Spinal cord (tissue), 9 donors: ENCODE measurements at regions not wholly inside any gene's neighbourhood (a gene's known extent, or its start where the extent isn't known, plus 50 kb on each side); places are given as distances from the start of the nearest gene placed in this dataset.
"Not testable (repeated sequence)": the region's sequence is repeated elsewhere in the genome, so short reads cannot be mapped to it uniquely, and the experiment has no call there.

ENCODE experiments used
- DNase-seq, 6 donors: peaks; one replicate each; pipeline versions ENCODE4 v3.0.0 to v3.0.0-alpha.2; 2013 to 2015; ENCODE audit warnings: low spot score in 6 of 6, low read depth in 4 of 6
- H3K27ac ChIP-seq: one replicate; pipeline ENCODE4 v1.5.1; 2013; ENCODE audit warnings: low read depth, low read length, control low read depth
- H3K27me3 ChIP-seq: one replicate; pipeline ENCODE4 v1.6.1; 2013; ENCODE audit warnings: low read length; ENCODE audit not compliant: control insufficient read depth, insufficient read depth
- H3K36me3 ChIP-seq: one replicate; pipeline ENCODE4 v1.6.1; 2013; ENCODE audit warnings: low read length; ENCODE audit not compliant: control insufficient read depth, insufficient read depth
- H3K4me1 ChIP-seq: one replicate; pipeline ENCODE4 v1.6.1; 2013; ENCODE audit warnings: low read length; ENCODE audit not compliant: control insufficient read depth, insufficient read depth
- H3K4me3 ChIP-seq: one replicate; pipeline ENCODE4 v1.5.1; 2013; ENCODE audit warnings: low read depth, low read length, control low read depth
- H3K9me3 ChIP-seq: one replicate; pipeline ENCODE4 v1.6.1; 2013; ENCODE audit warnings: low read length; ENCODE audit not compliant: control insufficient read depth, insufficient read depth
- WGBS: methylation state at CpG from one replicate; pipeline ENCODE4 v1.1.5; 2013; ENCODE audit warnings: missing lambda C conversion rate; ENCODE audit not compliant: insufficient coverage; 5-methylcytosine and 5-hydroxymethylcytosine counted together
- donor health status: healthy.

DNA sequence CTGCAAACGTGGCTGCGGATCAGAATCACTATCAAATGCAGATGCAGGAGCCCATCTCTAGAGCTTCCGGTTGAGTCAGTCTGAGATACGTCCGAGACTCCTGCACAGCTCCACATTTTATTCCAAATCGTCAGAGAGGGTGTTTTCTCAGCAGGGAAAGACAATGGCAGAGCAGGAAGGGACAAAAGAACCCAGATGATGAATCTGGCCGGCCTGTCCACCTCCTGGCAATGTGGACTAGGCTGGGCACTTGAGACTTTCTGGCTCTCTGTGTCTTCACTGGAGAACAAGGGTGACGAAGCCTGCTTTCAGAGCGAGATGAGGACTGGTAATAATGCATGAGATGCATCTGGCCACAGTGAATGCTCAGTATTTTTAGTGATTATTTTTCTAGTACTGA lies 255.9 kb upstream of the MYT1L start:
- H3K27ac ChIP-seq, result no peak overlapping the region
- peaks cover 10% of the 10 kb centered on the region for H3K4me1 ChIP-seq
- no peak for DNase-seq
- no peaks in the 10 kb centered on the region for H3K27me3 ChIP-seq
- no peaks in the 10 kb centered on the region for H3K9me3 ChIP-seq
- H3K4me3 ChIP-seq, result no peak overlapping the region
- WGBS, result 48% methylated on average over 7 of the region's 9 CpGs
- no peaks in the 10 kb centered on the region for H3K36me3 ChIP-seq

DNA sequence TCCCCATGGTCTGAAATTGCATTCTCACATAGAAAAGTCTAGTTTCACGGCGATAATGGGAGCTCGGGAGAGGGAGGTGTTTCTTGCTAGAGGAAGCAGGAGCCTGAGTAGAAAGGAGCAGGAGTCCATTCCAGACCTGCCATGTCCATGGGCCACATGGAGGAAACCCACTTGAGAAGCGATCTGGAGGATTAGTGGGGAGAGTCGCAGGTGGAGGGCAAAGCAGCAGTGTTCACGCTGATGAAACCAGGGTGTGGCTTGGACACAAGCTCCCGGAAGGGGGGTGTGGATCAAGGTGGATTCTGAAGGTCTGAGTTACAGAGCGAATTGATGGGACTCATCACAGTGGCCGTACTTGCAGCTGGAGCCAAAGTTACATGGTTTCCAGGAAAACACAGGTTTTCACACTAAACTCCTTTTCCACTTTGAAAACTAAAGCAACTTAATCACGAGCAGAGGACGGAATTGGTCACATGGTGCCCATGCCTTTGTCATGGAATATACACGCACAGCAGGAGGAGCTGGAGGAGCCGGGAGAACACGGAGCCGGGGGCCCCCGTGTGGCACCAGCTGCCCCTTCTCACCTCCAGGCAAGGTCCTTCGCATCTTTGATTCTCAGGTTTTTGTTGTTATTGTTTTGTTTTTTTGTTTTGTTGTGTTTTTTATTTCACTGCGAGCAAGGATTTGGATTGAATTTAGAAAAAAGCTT lies 255.1 kb upstream of the MYT1L start:
- H3K27me3 ChIP-seq, result peaks cover 2% of the 10 kb centered on the region
- H3K27ac ChIP-seq, result no peak overlapping the region
- DNase-seq, result no peak
- H3K9me3 ChIP-seq, result no peaks in the 10 kb centered on the region
- WGBS, result 90% methylated on average over 12 of the region's 18 CpGs
- H3K4me1 ChIP-seq, result peaks cover 13% of the 10 kb centered on the region
- H3K36me3 ChIP-seq, result no peaks in the 10 kb centered on the region
- no peak overlapping the region for H3K4me3 ChIP-seq

DNA sequence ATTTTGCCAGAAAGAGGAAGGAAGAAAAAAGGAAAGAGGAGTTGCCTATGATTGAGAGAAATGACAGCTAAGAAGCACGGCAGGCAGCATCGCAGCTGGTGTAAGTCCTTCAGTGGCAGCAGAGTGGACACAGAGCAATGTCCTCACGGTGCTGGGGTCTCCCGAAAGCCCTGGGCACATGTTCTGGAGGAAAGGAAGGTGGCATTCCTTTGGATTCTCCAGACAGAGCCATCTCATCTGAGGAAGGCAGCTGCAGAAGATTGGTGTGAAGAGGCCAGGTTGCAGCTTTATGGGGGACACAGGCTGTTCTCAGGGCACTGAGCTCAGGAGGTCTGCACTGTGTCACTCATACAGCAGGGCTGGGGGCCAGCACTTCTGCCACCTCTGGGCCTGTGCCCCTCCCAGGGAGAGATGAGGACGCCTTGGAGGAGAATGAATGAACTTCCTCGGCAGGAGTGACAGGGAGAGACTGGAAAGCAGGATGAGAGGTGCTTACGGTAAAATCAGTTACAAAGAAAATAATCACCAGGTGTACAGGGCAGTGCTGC lies 252.0 kb upstream of the MYT1L start:
- Histone ChIP-seq H3K4me3 (no peak overlapping the region), H3K4me1 (peaks cover 7% of the 10 kb centered on the region), H3K27me3 (peaks cover 2% of the 10 kb centered on the region), H3K27ac (no peak overlapping the region), H3K9me3 (no peaks in the 10 kb centered on the region), H3K36me3 (no peaks in the 10 kb centered on the region)
- 81% methylated on average over 4 of the region's 7 CpGs for WGBS
- DNase-seq, result no peak

DNA sequence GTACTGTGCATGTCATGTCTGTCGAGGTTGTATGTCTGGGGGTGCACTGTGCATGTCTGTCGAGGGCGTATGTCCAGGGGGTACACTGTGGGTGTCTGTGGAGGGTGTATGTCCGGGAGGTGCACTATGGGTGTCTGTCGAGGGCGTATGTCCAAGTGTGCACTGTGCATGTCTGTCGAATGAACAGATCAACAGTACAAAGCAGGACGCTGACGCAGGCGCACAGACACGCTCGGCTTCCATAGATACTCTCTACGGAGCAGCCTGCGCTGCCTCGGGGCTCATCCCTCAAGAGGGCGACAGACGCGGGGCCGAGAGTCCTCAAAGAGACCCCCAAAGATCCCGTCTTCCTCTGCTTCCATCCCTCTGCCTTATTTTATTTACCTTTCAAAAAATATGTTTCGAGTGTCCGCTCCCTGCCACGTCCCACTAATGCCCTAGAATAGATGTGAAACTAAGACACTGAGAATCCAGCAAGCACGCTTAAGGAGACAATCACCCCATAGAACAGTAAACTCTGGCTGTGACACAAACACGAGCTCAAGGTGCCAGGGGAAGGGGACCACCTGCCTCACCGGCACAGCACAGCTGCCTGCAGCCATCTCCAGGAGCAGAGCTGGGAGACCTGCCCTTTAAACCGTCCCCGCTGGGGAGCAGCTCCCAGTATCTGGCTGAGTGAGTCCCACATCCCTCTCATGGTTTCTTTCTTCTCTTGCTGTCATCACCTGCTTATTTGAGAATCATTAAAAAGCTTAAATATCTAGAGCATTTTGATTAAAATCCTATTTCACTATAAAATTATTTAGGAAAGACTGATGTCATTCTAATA lies 250.5 kb upstream of the MYT1L start:
- H3K27me3 ChIP-seq, result peaks cover 2% of the 10 kb centered on the region
- H3K4me3 ChIP-seq, result no peak overlapping the region
- H3K4me1 ChIP-seq, result peaks cover 13% of the 10 kb centered on the region
- no peaks in the 10 kb centered on the region for H3K9me3 ChIP-seq
- DNase-seq, result peak in 1 of 6 donors; percentile 73
- no peak overlapping the region for H3K27ac ChIP-seq
- WGBS, result 70% methylated on average over 23 of the region's 28 CpGs
- H3K36me3 ChIP-seq, result no peaks in the 10 kb centered on the region

DNA sequence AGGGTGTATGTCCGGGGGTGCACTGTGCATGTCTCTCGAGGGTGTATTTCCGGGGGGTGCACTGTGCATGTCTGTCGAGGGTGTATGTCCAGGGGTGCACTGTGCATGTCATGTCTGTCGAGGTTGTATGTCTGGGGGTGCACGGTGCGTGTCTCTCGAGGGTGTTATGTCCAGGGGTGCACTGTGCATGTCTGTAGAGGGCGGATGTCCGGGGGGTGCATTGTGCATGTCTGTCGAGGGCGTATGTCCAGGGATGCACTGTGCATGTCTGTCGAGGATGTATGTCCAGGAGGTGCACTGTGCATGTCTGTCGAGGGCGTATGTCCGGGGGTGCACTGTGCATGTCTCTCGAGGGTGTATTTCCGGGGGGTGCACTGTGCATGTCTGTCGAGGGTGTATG lies 249.8 kb upstream of the MYT1L start:
- 96% methylated on average over 17 of the region's 19 CpGs for WGBS
- H3K36me3 ChIP-seq, H3K4me3 ChIP-seq, DNase-seq, H3K9me3 ChIP-seq, H3K27me3 ChIP-seq, H3K27ac ChIP-seq: not testable (repeated sequence)
- H3K4me1 ChIP-seq, result peaks cover 16% of the 10 kb centered on the region

DNA sequence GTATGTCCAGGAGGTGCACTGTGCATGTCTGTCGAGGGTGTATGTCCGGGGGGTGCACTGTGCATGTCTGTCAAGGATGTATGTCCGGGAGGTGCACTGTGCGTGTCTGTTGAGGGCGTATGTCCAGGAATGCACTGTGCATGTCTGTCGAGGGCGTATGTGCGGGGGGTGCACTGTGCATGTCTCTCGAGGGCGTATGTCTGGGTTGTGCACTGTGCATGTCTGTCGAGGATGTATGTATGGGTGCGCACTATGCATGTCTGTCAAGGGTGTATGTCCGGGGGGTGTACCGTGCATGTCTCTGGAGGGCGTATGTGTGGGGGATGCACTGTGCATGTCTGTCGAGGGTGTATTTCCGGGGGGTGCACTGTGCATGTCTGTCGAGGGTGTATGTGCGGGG lies 249.3 kb upstream of the MYT1L start:
- H3K4me3 ChIP-seq, result no peak overlapping the region
- peaks cover 2% of the 10 kb centered on the region for H3K27me3 ChIP-seq
- no peaks in the 10 kb centered on the region for H3K36me3 ChIP-seq
- DNase-seq, result no peak
- H3K9me3 ChIP-seq, result no peaks in the 10 kb centered on the region
- 90% methylated on average over 19 of the region's 19 CpGs for WGBS
- peaks cover 17% of the 10 kb centered on the region for H3K4me1 ChIP-seq
- H3K27ac ChIP-seq, result no peak overlapping the region

DNA sequence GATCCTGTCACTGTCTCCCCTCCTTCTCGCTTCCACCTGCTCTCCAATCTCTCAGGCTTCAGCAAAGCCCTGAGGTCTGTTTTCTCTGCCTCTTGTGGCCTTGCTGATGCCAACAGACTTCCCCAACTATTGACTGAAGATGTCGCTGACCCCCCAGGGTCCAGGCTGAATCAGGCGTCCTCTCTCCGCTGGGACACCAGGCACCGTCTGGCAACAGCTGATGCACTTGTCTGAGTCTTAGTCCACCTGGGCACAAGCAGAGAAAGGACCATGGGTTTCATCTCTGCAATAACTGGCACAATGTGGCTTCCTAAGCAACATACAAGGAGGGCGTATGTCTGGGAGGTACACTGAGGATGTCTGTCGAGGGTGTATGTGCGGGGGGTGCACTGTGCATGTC lies 248.7 kb upstream of the MYT1L start:
- Histone ChIP-seq H3K4me3 (no peak overlapping the region), H3K36me3 (no peaks in the 10 kb centered on the region), H3K9me3 (no peaks in the 10 kb centered on the region), H3K27ac (no peak overlapping the region), H3K27me3 (peaks cover 2% of the 10 kb centered on the region), H3K4me1 (peaks cover 17% of the 10 kb centered on the region)
- 79% methylated on average over 8 of the region's 8 CpGs for WGBS
- no peak for DNase-seq

DNA sequence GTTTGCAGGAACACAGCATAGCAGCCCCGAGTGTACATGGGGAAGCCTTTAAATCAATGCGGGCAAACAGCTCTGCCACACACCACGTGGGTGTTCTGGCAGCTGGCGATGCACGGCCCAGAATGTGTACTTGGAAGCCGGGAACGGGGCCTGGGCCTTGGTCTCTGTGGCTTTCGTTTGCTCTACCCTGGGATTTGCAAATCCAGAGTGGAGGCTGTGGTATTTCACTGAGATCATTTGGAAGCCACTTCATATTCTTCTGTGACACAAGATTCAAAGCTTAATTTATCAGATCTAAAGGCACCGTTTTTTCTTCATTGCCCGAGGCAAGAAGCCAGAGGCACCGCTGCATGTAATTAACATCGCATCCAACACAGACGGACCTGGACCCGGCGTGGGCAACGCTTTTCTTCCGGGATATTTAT lies 246.3 kb upstream of the MYT1L start:
- WGBS, result 22% methylated on average over 10 of the region's 17 CpGs
- Histone ChIP-seq H3K4me1 (peaks cover 17% of the 10 kb centered on the region), H3K27me3 (peaks cover 2% of the 10 kb centered on the region), H3K36me3 (no peaks in the 10 kb centered on the region), H3K9me3 (no peaks in the 10 kb centered on the region), H3K27ac (peak overlapping the region; percentile 42), H3K4me3 (no peak overlapping the region)
- DNase-seq, result peak; percentile 47 to 94 (median 62)

DNA sequence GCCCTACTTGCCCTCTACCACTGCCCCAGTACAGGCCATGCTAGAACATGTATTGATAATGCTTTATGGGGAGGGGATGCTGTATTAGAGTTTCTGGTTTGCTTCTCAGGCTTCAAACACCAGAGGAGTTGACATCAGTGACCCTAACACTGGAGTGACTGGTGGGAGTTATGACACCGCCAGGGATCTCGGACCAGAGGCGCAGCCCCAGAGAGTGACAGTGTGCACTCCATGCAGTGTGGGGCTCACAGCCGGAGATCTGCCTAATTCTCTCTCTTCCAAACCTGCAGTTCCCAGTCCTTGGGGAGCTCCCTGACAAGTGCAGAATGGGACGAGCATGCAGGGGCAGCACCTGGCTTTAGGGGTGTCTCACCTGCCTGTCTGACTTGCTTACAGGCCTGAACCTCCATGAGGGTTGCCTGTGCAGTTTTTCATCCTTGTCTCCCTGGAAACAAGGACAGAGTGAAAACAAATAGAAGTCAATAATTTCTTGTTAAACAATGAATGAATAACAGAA lies 244.9 kb upstream of the MYT1L start:
- Histone ChIP-seq H3K9me3 (no peaks in the 10 kb centered on the region), H3K27ac (no peak overlapping the region), H3K4me1 (peaks cover 10% of the 10 kb centered on the region), H3K36me3 (no peaks in the 10 kb centered on the region), H3K27me3 (no peaks in the 10 kb centered on the region), H3K4me3 (no peak overlapping the region)
- DNase-seq, result no peak
- 93% methylated on average over 4 of the region's 5 CpGs for WGBS
